Right lobe of liver (tissue), 4 donors: ENCODE measurements at regions not wholly inside any gene's neighbourhood (a gene's known extent, or its start where the extent isn't known, plus 50 kb on each side); places are given as distances from the start of the nearest gene placed in this dataset.

Experiments used
- CTCF ChIP-seq, 4 donors: fragments of 200-600 bp in 3 of 4; fragments of 450-650 bp in 1 of 4; IDR thresholded peaks; one replicate each; pipeline versions ENCODE4 v1.5.1 to v1.8.0; 2016 to 2022; ENCODE audit warnings: antibody characterized with exemption in 4 of 4, mild to moderate bottlenecking in 2 of 4
- POLR2A ChIP-seq: fragments of 450-650 bp; IDR thresholded peaks from one replicate; pipeline ENCODE4 v1.6.1; 2017; ENCODE audit warnings: antibody characterized with exemption, mild to moderate bottlenecking
- donor health status: DM: no; HTN: no; CAD: no.
- donor health status: DM: no; HTN: no; CAD: no.
- donor health status: DM: no; HTN: yes; CAD: no.

GRCh38 chr10:9688711-9689110 lies 1329.0 kb upstream of the CELF2 start:
- TF ChIP-seq CTCF (IDR thresholded peaks at IDR 0.05), result no peak
- TF ChIP-seq POLR2A, result no peak
